K562 (cell line): ENCODE measurements at regions not wholly inside any gene's neighbourhood (a gene's known extent, or its start where the extent isn't known, plus 50 kb on each side); places are given as distances from the start of the nearest gene placed in this dataset.

Experiments
- RFX1 ChIP-seq: fragments of 450-650 bp; IDR thresholded peaks from 2 replicates; pipeline ENCODE4 v1.6.1; 2016; ENCODE audit warnings: mild to moderate bottlenecking, moderate library complexity
- SRF ChIP-seq, 2 experiments: fragments of 250-450, 450-650 bp in 1 of 2; sonication (Bioruptor Pico) in 1 of 2; sonication (generic) in 1 of 2; formaldehyde crosslinking; IDR thresholded peaks; 2 replicates each; pipeline versions ENCODE4 v1.5.0 to v1.5.1; 2020 to 2022; ENCODE audit warnings: mild to moderate bottlenecking in 1 of 2, missing genetic modification reagents in 1 of 2
- TF ChIP-seq, protein P1 (sequence below), 2 experiments: fragments of 450-650 bp; formaldehyde crosslinking in 1 of 2; IDR thresholded peaks; 2 replicates each; pipeline versions ENCODE4 v1.4.0 to v1.6.1; 2014 to 2020; ENCODE audit warnings: mild to moderate bottlenecking in 2 of 2, borderline replicate concordance in 1 of 2, low read depth in 1 of 2
- TF ChIP-seq, protein P2 (sequence below): fragments of 250-450 bp; sonication (Bioruptor Pico); IDR thresholded peaks from 2 replicates; pipeline ENCODE4 v1.8.0; 2021; ENCODE audit warnings: moderate library complexity, mild to moderate bottlenecking, inconsistent platforms

DNA sequence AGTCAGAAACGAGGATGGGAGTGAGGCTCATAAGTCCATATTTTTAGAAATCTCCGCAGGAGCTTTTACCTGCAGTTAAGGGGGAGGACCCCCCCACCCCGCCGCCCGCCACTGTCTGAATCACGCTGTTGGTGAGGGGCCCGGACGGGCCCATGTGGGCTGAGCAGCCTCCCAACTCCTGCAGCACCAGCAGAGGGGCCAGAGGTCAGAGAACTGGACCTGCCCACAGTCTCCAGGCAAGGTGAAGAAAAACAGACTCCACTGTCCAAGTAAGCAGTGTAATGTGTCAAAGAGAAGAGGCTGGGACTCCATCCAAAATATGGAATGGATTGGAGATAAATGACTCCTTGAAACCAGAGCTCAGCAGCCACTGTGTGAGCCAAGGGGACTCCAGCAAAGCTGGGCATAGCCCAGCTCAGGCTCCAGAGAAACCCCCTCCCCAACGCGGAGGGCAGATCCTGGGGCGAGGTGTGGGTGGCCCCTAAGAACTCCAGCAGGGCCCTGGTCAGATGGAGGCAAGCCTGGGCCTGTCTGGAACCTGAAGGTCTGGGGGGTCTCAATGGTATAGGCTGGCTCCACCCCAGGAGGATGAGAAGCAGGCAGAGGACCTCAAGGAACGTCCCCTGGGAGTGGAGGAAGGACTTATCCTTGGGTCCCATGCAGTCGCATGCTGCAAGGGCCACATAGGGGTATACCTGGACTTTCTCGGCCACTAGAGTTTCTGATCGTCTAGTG is 128.5 kb upstream of the TNS3 start (continued):
- TF ChIP-seq, protein P1, sequence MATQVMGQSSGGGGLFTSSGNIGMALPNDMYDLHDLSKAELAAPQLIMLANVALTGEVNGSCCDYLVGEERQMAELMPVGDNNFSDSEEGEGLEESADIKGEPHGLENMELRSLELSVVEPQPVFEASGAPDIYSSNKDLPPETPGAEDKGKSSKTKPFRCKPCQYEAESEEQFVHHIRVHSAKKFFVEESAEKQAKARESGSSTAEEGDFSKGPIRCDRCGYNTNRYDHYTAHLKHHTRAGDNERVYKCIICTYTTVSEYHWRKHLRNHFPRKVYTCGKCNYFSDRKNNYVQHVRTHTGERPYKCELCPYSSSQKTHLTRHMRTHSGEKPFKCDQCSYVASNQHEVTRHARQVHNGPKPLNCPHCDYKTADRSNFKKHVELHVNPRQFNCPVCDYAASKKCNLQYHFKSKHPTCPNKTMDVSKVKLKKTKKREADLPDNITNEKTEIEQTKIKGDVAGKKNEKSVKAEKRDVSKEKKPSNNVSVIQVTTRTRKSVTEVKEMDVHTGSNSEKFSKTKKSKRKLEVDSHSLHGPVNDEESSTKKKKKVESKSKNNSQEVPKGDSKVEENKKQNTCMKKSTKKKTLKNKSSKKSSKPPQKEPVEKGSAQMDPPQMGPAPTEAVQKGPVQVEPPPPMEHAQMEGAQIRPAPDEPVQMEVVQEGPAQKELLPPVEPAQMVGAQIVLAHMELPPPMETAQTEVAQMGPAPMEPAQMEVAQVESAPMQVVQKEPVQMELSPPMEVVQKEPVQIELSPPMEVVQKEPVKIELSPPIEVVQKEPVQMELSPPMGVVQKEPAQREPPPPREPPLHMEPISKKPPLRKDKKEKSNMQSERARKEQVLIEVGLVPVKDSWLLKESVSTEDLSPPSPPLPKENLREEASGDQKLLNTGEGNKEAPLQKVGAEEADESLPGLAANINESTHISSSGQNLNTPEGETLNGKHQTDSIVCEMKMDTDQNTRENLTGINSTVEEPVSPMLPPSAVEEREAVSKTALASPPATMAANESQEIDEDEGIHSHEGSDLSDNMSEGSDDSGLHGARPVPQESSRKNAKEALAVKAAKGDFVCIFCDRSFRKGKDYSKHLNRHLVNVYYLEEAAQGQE (IDR thresholded peaks at IDR 0.05; ENCODE audit: borderline replicate concordance) = no peak
- TF ChIP-seq, protein P1 (CRISPR knock-in tag; IDR thresholded peaks at IDR 0.05; ENCODE audit: low read depth) = no peak
- TF ChIP-seq SRF (CRISPR knock-in tag; IDR thresholded peaks at IDR 0.05) = no peak
- TF ChIP-seq, protein P2, sequence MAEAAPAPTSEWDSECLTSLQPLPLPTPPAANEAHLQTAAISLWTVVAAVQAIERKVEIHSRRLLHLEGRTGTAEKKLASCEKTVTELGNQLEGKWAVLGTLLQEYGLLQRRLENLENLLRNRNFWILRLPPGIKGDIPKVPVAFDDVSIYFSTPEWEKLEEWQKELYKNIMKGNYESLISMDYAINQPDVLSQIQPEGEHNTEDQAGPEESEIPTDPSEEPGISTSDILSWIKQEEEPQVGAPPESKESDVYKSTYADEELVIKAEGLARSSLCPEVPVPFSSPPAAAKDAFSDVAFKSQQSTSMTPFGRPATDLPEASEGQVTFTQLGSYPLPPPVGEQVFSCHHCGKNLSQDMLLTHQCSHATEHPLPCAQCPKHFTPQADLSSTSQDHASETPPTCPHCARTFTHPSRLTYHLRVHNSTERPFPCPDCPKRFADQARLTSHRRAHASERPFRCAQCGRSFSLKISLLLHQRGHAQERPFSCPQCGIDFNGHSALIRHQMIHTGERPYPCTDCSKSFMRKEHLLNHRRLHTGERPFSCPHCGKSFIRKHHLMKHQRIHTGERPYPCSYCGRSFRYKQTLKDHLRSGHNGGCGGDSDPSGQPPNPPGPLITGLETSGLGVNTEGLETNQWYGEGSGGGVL = no peak
- no peak for TF ChIP-seq RFX1
